NCI-H446 (cell line): ENCODE measurements at regions not wholly inside any gene's neighbourhood (a gene's known extent, or its start where the extent isn't known, plus 50 kb on each side); places are given as distances from the start of the nearest gene placed in this dataset.

Source experiments
- DNase-seq, 2 experiments: peaks; one replicate each; lab custom pipeline; 2025; lab: John Stamatoyannopoulos, UW

- DNase-seq, result no peak
These were observed 352.1 kb upstream of the ALCAM start for GRCh38 chr3:105014631-105015030.

GRCh38 chr3:105022813-105023212 lies 343.9 kb upstream of the ALCAM start:
- DNase-seq, result no peak

GRCh38 chr3:105030211-105030610 lies 336.5 kb upstream of the ALCAM start:
- no peak for DNase-seq

- no peak for DNase-seq
These were observed 334.2 kb upstream of the ALCAM start for GRCh38 chr3:105032541-105032940.

GRCh38 chr3:105033081-105033480 lies 333.6 kb upstream of the ALCAM start:
- no peak for DNase-seq

GRCh38 chr3:105039004-105039403 lies 327.7 kb upstream of the ALCAM start:
- no peak for DNase-seq

- peak in 1 of 2 experiments; percentile 0 for DNase-seq
These were observed 326.6 kb upstream of the ALCAM start for GRCh38 chr3:105040026-105040622.

GRCh38 chr3:105042586-105042985 lies 324.1 kb upstream of the ALCAM start:
- DNase-seq, result no peak

- DNase-seq, result no peak
These were observed 315.6 kb upstream of the ALCAM start for GRCh38 chr3:105051111-105051510.

- no peak for DNase-seq
These were observed 314.7 kb upstream of the ALCAM start for GRCh38 chr3:105051972-105052371.

GRCh38 chr3:105062853-105063252 lies 303.9 kb upstream of the ALCAM start:
- DNase-seq, result no peak

GRCh38 chr3:105065895-105066839 lies 300.5 kb upstream of the ALCAM start:
- peak in 1 of 2 experiments; percentile 10 for DNase-seq

GRCh38 chr3:105067361-105067760 lies 299.3 kb upstream of the ALCAM start:
- no peak for DNase-seq

GRCh38 chr3:105077060-105077822 lies 289.5 kb upstream of the ALCAM start:
- no peak for DNase-seq

- DNase-seq, result no peak
These were observed 282.8 kb upstream of the ALCAM start for GRCh38 chr3:105083945-105084344.

GRCh38 chr3:105085506-105085905 lies 281.2 kb upstream of the ALCAM start:
- no peak for DNase-seq

- no peak for DNase-seq
These were observed 273.1 kb upstream of the ALCAM start for GRCh38 chr3:105093371-105094252.

GRCh38 chr3:105094588-105094987 lies 272.1 kb upstream of the ALCAM start:
- DNase-seq, result no peak

- DNase-seq, result no peak
These were observed 270.6 kb upstream of the ALCAM start for GRCh38 chr3:105096071-105096470.

GRCh38 chr3:105101603-105102002 lies 265.1 kb upstream of the ALCAM start:
- DNase-seq, result no peak

GRCh38 chr3:105103139-105103538 lies 263.6 kb upstream of the ALCAM start:
- DNase-seq, result no peak

- no peak for DNase-seq
These were observed 257.9 kb upstream of the ALCAM start for GRCh38 chr3:105108823-105109222.
